H1 (cell line): ENCODE measurements at regions not wholly inside any gene's neighbourhood (a gene's known extent, or its start where the extent isn't known, plus 50 kb on each side); places are given as distances from the start of the nearest gene placed in this dataset.

Source experiments
- EGR1 ChIP-seq: IDR thresholded peaks from 2 replicates; pipeline ENCODE4 v1.6.1; 2011; ENCODE audit warnings: low read depth, low read length, borderline replicate concordance
- POLR2A ChIP-seq, 2 experiments: IDR thresholded peaks; 1 replicate in 1 of 2; 2 replicates in 1 of 2; pipeline ENCODE4 v1.6.1; 2011; ENCODE audit warnings: low read depth in 2 of 2, low read length in 2 of 2, mild to moderate bottlenecking in 2 of 2; ENCODE audit errors: control extremely low read depth in 1 of 2
- TF ChIP-seq, protein P1 (sequence below), 3 experiments: IDR thresholded peaks; 1 replicate in 2 of 3; 2 replicates in 1 of 3; pipeline versions ENCODE4 v1.5.1 to v1.6.1; 2011; ENCODE audit warnings: low read length in 3 of 3, mild to moderate bottlenecking in 3 of 3, inconsistent platforms in 2 of 3, low read depth in 1 of 3, moderate library complexity in 1 of 3; ENCODE audit not compliant: insufficient read depth in 1 of 3; ENCODE audit errors: control extremely low read depth in 1 of 3

DNA sequence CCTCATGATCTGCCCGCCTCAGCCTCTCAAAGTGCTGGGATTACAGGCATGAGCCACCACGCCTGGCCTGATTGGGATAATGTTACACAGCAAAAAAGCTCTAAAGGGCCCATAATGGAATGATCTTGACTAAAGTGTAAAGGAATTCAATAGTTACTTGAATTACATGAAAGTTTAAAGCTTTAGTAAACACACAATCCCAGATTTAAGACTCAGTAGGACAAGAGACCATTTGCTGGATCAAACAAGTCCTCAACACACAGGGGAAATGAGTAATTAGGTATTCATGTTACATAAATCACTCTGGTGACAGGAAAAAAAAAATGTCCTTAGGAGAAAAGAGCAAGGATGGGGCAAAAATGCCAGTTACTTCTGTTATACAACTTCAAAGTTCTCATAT, 762.9 kb upstream of the AMELY start:
- TF ChIP-seq, protein P1, sequence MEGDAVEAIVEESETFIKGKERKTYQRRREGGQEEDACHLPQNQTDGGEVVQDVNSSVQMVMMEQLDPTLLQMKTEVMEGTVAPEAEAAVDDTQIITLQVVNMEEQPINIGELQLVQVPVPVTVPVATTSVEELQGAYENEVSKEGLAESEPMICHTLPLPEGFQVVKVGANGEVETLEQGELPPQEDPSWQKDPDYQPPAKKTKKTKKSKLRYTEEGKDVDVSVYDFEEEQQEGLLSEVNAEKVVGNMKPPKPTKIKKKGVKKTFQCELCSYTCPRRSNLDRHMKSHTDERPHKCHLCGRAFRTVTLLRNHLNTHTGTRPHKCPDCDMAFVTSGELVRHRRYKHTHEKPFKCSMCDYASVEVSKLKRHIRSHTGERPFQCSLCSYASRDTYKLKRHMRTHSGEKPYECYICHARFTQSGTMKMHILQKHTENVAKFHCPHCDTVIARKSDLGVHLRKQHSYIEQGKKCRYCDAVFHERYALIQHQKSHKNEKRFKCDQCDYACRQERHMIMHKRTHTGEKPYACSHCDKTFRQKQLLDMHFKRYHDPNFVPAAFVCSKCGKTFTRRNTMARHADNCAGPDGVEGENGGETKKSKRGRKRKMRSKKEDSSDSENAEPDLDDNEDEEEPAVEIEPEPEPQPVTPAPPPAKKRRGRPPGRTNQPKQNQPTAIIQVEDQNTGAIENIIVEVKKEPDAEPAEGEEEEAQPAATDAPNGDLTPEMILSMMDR (IDR thresholded peaks at IDR 0.05; ENCODE audit: control extremely low read depth in 1 of 3, insufficient read depth in 1 of 3, low read depth in 1 of 3, low read length in 3 of 3) = no peak
- TF ChIP-seq POLR2A (IDR thresholded peaks at IDR 0.05; ENCODE audit: control extremely low read depth in 1 of 2, low read depth in 2 of 2, low read length in 2 of 2) (no peak), EGR1 (no peak)
